GM12875 (cell line): ENCODE measurements at regions not wholly inside any gene's neighbourhood (a gene's known extent, or its start where the extent isn't known, plus 50 kb on each side); places are given as distances from the start of the nearest gene placed in this dataset.

Source experiments
- H3K4me3 ChIP-seq: one replicate; pipeline ENCODE4 v1.5.1; 2011; ENCODE audit warnings: low read depth, low read length, control low read depth
- TF ChIP-seq, protein P1 (sequence below): IDR thresholded peaks from 2 replicates; pipeline ENCODE4 v1.5.1; 2011; ENCODE audit warnings: low read depth, mild to moderate bottlenecking, control low read depth, inconsistent platforms, low read length, moderate library complexity, borderline replicate concordance; ENCODE audit not compliant: insufficient read depth

DNA sequence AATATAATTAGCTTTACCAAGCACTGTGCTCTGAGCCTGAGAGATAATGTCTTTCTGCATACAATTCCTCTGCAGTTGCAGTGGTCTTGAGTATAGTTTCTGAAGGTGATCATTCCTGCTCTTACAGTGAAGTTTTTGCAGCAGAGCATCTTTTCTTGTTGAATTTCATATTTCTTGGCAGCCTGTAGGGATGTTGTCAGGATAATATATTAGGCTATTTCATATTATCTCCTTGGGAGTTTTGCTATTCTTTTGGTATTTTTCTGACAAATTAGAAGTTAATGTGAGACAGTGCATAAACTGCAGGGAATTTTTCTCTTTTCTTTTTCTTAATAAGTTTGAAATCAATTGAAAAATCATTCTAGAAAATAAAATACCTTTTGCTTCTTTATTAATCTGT lies 1502.6 kb upstream of the FLRT2 start:
- H3K4me3 ChIP-seq, result no peak overlapping the region
- TF ChIP-seq, protein P1, sequence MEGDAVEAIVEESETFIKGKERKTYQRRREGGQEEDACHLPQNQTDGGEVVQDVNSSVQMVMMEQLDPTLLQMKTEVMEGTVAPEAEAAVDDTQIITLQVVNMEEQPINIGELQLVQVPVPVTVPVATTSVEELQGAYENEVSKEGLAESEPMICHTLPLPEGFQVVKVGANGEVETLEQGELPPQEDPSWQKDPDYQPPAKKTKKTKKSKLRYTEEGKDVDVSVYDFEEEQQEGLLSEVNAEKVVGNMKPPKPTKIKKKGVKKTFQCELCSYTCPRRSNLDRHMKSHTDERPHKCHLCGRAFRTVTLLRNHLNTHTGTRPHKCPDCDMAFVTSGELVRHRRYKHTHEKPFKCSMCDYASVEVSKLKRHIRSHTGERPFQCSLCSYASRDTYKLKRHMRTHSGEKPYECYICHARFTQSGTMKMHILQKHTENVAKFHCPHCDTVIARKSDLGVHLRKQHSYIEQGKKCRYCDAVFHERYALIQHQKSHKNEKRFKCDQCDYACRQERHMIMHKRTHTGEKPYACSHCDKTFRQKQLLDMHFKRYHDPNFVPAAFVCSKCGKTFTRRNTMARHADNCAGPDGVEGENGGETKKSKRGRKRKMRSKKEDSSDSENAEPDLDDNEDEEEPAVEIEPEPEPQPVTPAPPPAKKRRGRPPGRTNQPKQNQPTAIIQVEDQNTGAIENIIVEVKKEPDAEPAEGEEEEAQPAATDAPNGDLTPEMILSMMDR, result no peak

- H3K4me3 ChIP-seq, result no peak overlapping the region
- TF ChIP-seq, protein P1, result no peak
These were observed 1501.8 kb upstream of the FLRT2 start for GRCh38 chr14:84028080-84028604.

- no peak overlapping the region for H3K4me3 ChIP-seq
- TF ChIP-seq, protein P1, result no peak
These were observed 1500.7 kb upstream of the FLRT2 start for GRCh38 chr14:84029246-84029645.

- H3K4me3 ChIP-seq, result no peak overlapping the region
- TF ChIP-seq, protein P1, result no peak
These were observed 1500.2 kb upstream of the FLRT2 start for GRCh38 chr14:84029720-84030119.

GRCh38 chr14:84036840-84037239 lies 1493.1 kb upstream of the FLRT2 start:
- H3K4me3 ChIP-seq, result no peak overlapping the region
- TF ChIP-seq, protein P1, result no peak

DNA sequence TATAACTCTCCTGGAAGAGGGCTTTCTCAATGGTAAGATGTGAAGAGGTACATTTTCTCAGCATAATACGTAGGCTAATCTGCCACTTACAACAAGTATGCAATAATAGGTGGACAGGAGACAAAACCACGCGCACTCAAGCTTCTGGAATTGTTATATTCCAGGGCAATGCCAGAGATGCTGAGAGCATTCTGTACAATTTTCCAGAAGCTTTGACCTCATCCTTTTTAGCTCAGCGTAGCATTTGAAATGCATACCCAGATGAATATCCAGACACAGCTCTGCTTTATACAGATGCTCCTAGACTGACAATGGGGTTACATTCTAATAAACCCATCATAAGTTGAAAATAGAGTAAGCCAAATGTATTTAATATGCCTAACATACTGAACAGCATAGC lies 1492.4 kb upstream of the FLRT2 start:
- H3K4me3 ChIP-seq, result no peak overlapping the region
- TF ChIP-seq, protein P1, result no peak

DNA sequence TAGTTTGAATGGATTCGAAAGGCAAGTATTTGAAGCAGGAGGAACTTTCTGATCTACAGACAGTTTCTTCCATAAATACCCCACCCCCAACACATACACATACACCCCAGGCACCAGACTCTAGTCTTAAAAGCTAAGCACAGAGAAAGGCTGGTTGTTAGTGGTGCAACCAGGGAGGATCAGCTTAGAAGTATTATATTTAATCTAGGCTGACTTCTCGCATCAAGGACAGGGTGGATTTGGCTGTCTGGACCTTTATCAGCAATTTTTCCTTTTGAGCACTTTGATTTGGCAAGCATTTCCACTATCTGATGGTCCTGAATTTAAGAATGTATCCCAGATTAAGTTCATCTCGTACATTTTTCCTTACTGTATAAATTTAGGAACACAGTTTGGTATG lies 1489.8 kb upstream of the FLRT2 start:
- TF ChIP-seq, protein P1, result no peak
- no peak overlapping the region for H3K4me3 ChIP-seq
